ENCODE measurements at regions not wholly inside any gene's neighbourhood (a gene's known extent, or its start where the extent isn't known, plus 50 kb on each side); places are given as distances from the start of the nearest gene placed in this dataset.
"Not testable (repeated sequence)": the region's sequence is repeated elsewhere in the genome, so short reads cannot be mapped to it uniquely, and the experiment has no call there.

GRCh38 chr4:126512979-126513378 is 1119.8 kb upstream of the INTU start:
- in situ Hi-C loops (cut with HindIII; ENCODE audit: low pct_unique_long_range_greater_than_20kb, low sequenced_read_pairs): no loop called here
- TF ChIP-seq JUND (IDR thresholded peaks at IDR 0.05; ENCODE audit: low read depth): no peak
- DNase-seq (ENCODE audit: low read depth in 1 of 2, low spot score in 1 of 2): no peak

- DNase-seq (ENCODE audit: low read depth in 1 of 2, low spot score in 1 of 2): no peak
- no peak for TF ChIP-seq JUND (IDR thresholded peaks at IDR 0.05; ENCODE audit: low read depth)
- in situ Hi-C loops (cut with HindIII; ENCODE audit: low pct_unique_long_range_greater_than_20kb, low sequenced_read_pairs): no loop called here
These were observed 1119.2 kb upstream of the INTU start for GRCh38 chr4:126513596-126513995.

GRCh38 chr4:126520731-126521130 is 1112.0 kb upstream of the INTU start:
- no peak for TF ChIP-seq JUND (IDR thresholded peaks at IDR 0.05; ENCODE audit: low read depth)
- in situ Hi-C loops (cut with HindIII; ENCODE audit: low pct_unique_long_range_greater_than_20kb, low sequenced_read_pairs): no loop called here
- DNase-seq (ENCODE audit: low read depth in 1 of 2, low spot score in 1 of 2): no peak

GRCh38 chr4:126525400-126525799 is 1107.4 kb upstream of the INTU start:
- DNase-seq (ENCODE audit: low read depth in 1 of 2, low spot score in 1 of 2); in situ Hi-C loops (cut with HindIII; ENCODE audit: low pct_unique_long_range_greater_than_20kb, low sequenced_read_pairs): not testable (repeated sequence)

GRCh38 chr4:126526335-126526734 is 1106.4 kb upstream of the INTU start:
- no peak for TF ChIP-seq JUND (IDR thresholded peaks at IDR 0.05; ENCODE audit: low read depth)
- in situ Hi-C loops (cut with HindIII; ENCODE audit: low pct_unique_long_range_greater_than_20kb, low sequenced_read_pairs): no loop called here
- DNase-seq (ENCODE audit: low read depth in 1 of 2, low spot score in 1 of 2): no peak

GRCh38 chr4:126529997-126530396 is 1102.8 kb upstream of the INTU start:
- DNase-seq (ENCODE audit: low read depth in 1 of 2, low spot score in 1 of 2): no peak
- no peak for TF ChIP-seq JUND (IDR thresholded peaks at IDR 0.05; ENCODE audit: low read depth)
- in situ Hi-C loops (cut with HindIII; ENCODE audit: low pct_unique_long_range_greater_than_20kb, low sequenced_read_pairs): no loop called here

- TF ChIP-seq JUND (IDR thresholded peaks at IDR 0.05; ENCODE audit: low read depth): no peak
- in situ Hi-C loops (cut with HindIII; ENCODE audit: low pct_unique_long_range_greater_than_20kb, low sequenced_read_pairs): no loop called here
- DNase-seq (ENCODE audit: low read depth in 1 of 2, low spot score in 1 of 2): no peak
These were observed 1101.7 kb upstream of the INTU start for GRCh38 chr4:126530996-126531585.

GRCh38 chr4:126532527-126532926 is 1100.2 kb upstream of the INTU start:
- TF ChIP-seq JUND (IDR thresholded peaks at IDR 0.05; ENCODE audit: low read depth): no peak
- DNase-seq (ENCODE audit: low read depth in 1 of 2, low spot score in 1 of 2): no peak
- in situ Hi-C loops (cut with HindIII; ENCODE audit: low pct_unique_long_range_greater_than_20kb, low sequenced_read_pairs): no loop called here

GRCh38 chr4:126533146-126533805 is 1099.5 kb upstream of the INTU start:
- no peak for DNase-seq (ENCODE audit: low read depth in 1 of 2, low spot score in 1 of 2)
- in situ Hi-C loops (cut with HindIII; ENCODE audit: low pct_unique_long_range_greater_than_20kb, low sequenced_read_pairs): no loop called here
- TF ChIP-seq JUND (IDR thresholded peaks at IDR 0.05; ENCODE audit: low read depth): no peak

- DNase-seq (ENCODE audit: low read depth in 1 of 2, low spot score in 1 of 2): no peak
- TF ChIP-seq JUND (IDR thresholded peaks at IDR 0.05; ENCODE audit: low read depth): no peak
- in situ Hi-C loops (cut with HindIII; ENCODE audit: low pct_unique_long_range_greater_than_20kb, low sequenced_read_pairs): no loop called here
These were observed 1093.0 kb upstream of the INTU start for GRCh38 chr4:126539771-126540170.

- in situ Hi-C loops (cut with HindIII; ENCODE audit: low pct_unique_long_range_greater_than_20kb, low sequenced_read_pairs): no loop called here
- TF ChIP-seq JUND (IDR thresholded peaks at IDR 0.05; ENCODE audit: low read depth): no peak
- no peak for DNase-seq (ENCODE audit: low read depth in 1 of 2, low spot score in 1 of 2)
These were observed 1090.9 kb upstream of the INTU start for GRCh38 chr4:126541820-126542219.

GRCh38 chr4:126544276-126544675 is 1088.5 kb upstream of the INTU start:
- TF ChIP-seq JUND (IDR thresholded peaks at IDR 0.05; ENCODE audit: low read depth): no peak
- in situ Hi-C loops (cut with HindIII; ENCODE audit: low pct_unique_long_range_greater_than_20kb, low sequenced_read_pairs): no loop called here
- no peak for DNase-seq (ENCODE audit: low read depth in 1 of 2, low spot score in 1 of 2)

- in situ Hi-C loops (cut with HindIII; ENCODE audit: low pct_unique_long_range_greater_than_20kb, low sequenced_read_pairs); DNase-seq (ENCODE audit: low read depth in 1 of 2, low spot score in 1 of 2): not testable (repeated sequence)
These were observed 1086.6 kb upstream of the INTU start for GRCh38 chr4:126546197-126546596.

- DNase-seq (ENCODE audit: low read depth in 1 of 2, low spot score in 1 of 2): no peak
- in situ Hi-C loops (cut with HindIII; ENCODE audit: low pct_unique_long_range_greater_than_20kb, low sequenced_read_pairs): no loop called here
- no peak for TF ChIP-seq JUND (IDR thresholded peaks at IDR 0.05; ENCODE audit: low read depth)
These were observed 1085.4 kb upstream of the INTU start for GRCh38 chr4:126547352-126547751.
